ENCODE measurements at regions not wholly inside any gene's neighbourhood (a gene's known extent, or its start where the extent isn't known, plus 50 kb on each side); places are given as distances from the start of the nearest gene placed in this dataset.

DNA sequence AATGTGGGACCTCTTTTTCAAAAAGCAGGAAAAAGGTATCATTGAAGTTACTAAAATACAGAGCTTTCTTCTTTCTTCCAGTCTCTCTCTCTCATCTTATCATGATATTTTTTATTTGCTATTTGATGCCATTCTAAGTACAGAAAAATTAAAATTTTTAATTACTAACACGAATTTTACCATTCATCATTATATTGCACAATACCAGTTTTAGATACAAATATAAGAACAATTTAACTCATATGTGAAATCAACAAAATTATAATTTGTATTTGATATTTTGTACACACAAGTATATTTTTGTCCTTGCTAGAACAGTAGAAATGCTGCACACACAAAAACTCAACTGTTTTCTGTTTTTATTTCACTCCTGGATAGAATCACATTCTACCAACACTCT, 112.2 kb downstream of the OAT start:
- Mint-ChIP-seq H3K4me3 (no peak overlapping the region), H3K4me1 (no peaks in the 10 kb centered on the region), H3K9me3 (no peaks in the 10 kb centered on the region), H3K27me3 (ENCODE audit: low read depth in 2 of 2) (peaks cover 0 to under 1% of the 10 kb centered on the region in 2 donors), H3K27ac (no peak overlapping the region), H3K36me3 (no peaks in the 10 kb centered on the region)
- WGBS (ENCODE audit: insufficient coverage): no CpG with 5 or more reads among the region's 1 CpG
- H3K36me3 ChIP-seq (ENCODE audit: control insufficient read depth, insufficient read depth, low read length): no peaks in the 10 kb centered on the region
- H3K9me3 ChIP-seq (ENCODE audit: control insufficient read depth, insufficient read depth, low read length): no peaks in the 10 kb centered on the region
- DNase-seq (no peak), ATAC-seq (no peak)
- intact Hi-C loops (cut with micrococcal nuclease): no loop called here
- H3K4me3 ChIP-seq (ENCODE audit: low read length): no peak overlapping the region
- no peak for TF ChIP-seq CTCF (IDR thresholded peaks at IDR 0.05)
- H3K4me1 ChIP-seq (ENCODE audit: control insufficient read depth, insufficient read depth, low read length): peaks cover 4% of the 10 kb centered on the region
- H3K27me3 ChIP-seq (ENCODE audit: control insufficient read depth, insufficient read depth, low read length): no peaks in the 10 kb centered on the region
- H3K27ac ChIP-seq (ENCODE audit: low read length): no peak overlapping the region

GRCh38 chr10:124305984-124306383, 112.7 kb downstream of the OAT start:
- H3K36me3 Mint-ChIP-seq: no peaks in the 10 kb centered on the region
- H3K4me3 ChIP-seq (ENCODE audit: low read length): no peak overlapping the region
- H3K27ac ChIP-seq (ENCODE audit: low read length): no peak overlapping the region
- H3K36me3 ChIP-seq (ENCODE audit: control insufficient read depth, insufficient read depth, low read length): no peaks in the 10 kb centered on the region
- no peak for TF ChIP-seq CTCF (IDR thresholded peaks at IDR 0.05)
- H3K9me3 ChIP-seq (ENCODE audit: control insufficient read depth, insufficient read depth, low read length): peaks cover 2% of the 10 kb centered on the region
- ATAC-seq: no peak
- WGBS (ENCODE audit: insufficient coverage): 67% methylated on average over 1 of the region's 1 CpG
- no peak overlapping the region for H3K27ac Mint-ChIP-seq
- no peak for DNase-seq
- no peaks in the 10 kb centered on the region for H3K27me3 ChIP-seq (ENCODE audit: control insufficient read depth, insufficient read depth, low read length)
- peaks cover under 1 to 2% of the 10 kb centered on the region in 2 donors for H3K27me3 Mint-ChIP-seq (ENCODE audit: low read depth in 2 of 2)
- no peaks in the 10 kb centered on the region for H3K9me3 Mint-ChIP-seq
- intact Hi-C loops (cut with micrococcal nuclease): no loop called here
- no peaks in the 10 kb centered on the region for H3K4me1 Mint-ChIP-seq
- peaks cover 4% of the 10 kb centered on the region for H3K4me1 ChIP-seq (ENCODE audit: control insufficient read depth, insufficient read depth, low read length)
- no peak overlapping the region for H3K4me3 Mint-ChIP-seq

DNA sequence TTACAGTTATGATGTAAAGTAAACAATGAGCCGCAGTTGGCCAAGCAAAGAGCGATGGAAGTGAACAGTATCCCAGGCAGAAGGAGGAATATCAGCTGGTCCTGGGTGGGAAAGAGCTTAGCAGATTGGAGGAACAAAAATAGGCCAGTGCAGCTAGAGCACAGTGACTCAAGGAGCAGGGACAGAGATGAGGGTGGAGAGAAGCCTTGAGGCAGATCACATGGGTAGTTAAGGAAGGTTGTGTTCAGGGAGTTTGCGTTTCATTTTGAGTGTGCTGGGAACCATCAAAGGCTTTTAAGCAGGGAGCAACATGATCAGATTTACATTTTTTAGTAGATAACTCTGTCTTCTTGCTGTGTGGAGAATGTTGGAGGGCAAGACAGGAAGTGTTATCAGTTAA, 113.6 kb downstream of the OAT start:
- no peak overlapping the region for H3K4me3 ChIP-seq (ENCODE audit: low read length)
- WGBS (ENCODE audit: insufficient coverage): 96% methylated on average over 3 of the region's 3 CpGs

More for the DNA sequence above, 113.6 kb downstream of the OAT start:
- no peak for TF ChIP-seq CTCF (IDR thresholded peaks at IDR 0.05)
- peaks cover 2 to 9% of the 10 kb centered on the region in 2 donors for H3K27me3 Mint-ChIP-seq (ENCODE audit: low read depth in 2 of 2)
- peaks cover 4% of the 10 kb centered on the region for H3K4me1 ChIP-seq (ENCODE audit: control insufficient read depth, insufficient read depth, low read length)
- intact Hi-C loops (cut with micrococcal nuclease): no loop called here
- no peak overlapping the region for H3K27ac Mint-ChIP-seq
- H3K9me3 ChIP-seq (ENCODE audit: control insufficient read depth, insufficient read depth, low read length): peaks cover 9% of the 10 kb centered on the region
- no peak overlapping the region for H3K27ac ChIP-seq (ENCODE audit: low read length)
- no peaks in the 10 kb centered on the region for H3K36me3 Mint-ChIP-seq
- H3K27me3 ChIP-seq (ENCODE audit: control insufficient read depth, insufficient read depth, low read length): no peaks in the 10 kb centered on the region
- no peak overlapping the region for H3K4me3 Mint-ChIP-seq
- no peaks in the 10 kb centered on the region for H3K36me3 ChIP-seq (ENCODE audit: control insufficient read depth, insufficient read depth, low read length)
- no peaks in the 10 kb centered on the region for H3K9me3 Mint-ChIP-seq
- no peaks in the 10 kb centered on the region for H3K4me1 Mint-ChIP-seq
- DNase-seq: no peak
- no peak for ATAC-seq
